ENCODE measurements at regions not wholly inside any gene's neighbourhood (a gene's known extent, or its start where the extent isn't known, plus 50 kb on each side); places are given as distances from the start of the nearest gene placed in this dataset.
"Not testable (repeated sequence)": the region's sequence is repeated elsewhere in the genome, so short reads cannot be mapped to it uniquely, and the experiment has no call there.

DNA sequence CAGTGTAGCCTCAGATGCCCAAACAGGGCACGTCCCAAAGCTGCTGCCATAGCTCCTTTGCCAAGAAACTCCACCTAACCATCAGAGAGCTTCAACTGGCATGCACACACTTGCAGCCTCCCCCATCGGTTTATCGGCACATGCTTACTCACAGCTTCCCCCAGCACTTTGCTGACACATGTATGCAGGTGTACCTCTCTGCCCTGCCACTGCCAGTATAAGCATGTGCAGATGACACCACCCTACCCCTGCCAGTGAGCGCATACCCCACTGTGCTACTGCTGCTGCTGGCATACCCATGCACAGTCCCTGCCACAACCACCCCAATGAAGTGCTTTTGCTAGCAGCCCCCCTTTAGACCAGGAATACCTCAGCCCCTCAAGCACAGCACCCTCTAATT lies 1231.0 kb downstream of the DSC3 start:
- no peak for DNase-seq

GRCh38 chr18:29780816-29781215 lies 1261.7 kb downstream of the DSC3 start:
- DNase-seq: no peak

GRCh38 chr18:29779096-29779495 lies 1263.4 kb downstream of the DSC3 start:
- no peak for DNase-seq

DNA sequence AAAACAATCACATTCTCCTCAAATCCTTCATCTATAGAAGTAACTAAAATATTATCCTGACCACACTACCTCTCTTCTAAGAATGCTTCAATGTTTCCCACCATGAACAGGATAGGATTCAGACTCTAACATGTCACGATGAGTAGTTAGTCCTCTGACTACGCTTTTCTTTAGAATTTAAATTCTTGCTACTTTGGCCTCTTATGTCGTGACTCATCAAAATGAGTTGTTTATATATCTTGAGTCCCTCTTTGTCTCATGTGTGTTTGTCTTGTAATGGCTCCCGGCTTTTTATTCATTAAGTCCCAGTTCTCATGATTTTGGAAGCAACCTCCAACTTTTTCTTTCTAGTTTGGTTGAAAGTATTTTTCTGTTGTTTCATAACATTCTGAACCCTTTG lies 1289.2 kb downstream of the DSC3 start:
- DNase-seq: no peak

DNA sequence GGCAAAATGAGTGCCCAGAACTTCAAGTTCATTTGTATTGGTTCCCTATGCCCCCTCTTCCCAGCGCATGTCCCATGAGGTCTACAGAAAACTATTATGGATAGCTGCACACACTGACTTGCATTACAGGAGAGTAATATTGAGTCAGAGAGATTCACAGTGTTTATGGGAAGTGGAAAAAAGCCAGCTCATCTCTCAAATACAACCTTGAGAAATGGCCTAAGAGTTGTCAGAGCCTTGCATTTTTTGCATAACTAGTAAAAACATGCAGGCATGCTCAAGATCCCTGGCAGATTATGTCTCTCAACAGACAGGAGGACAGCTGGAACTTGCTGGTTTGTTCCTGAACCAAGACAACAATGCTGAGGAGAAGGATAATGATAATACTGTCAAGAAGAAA lies 1292.8 kb downstream of the DSC3 start:
- no peak for DNase-seq

GRCh38 chr18:29741461-29741860 lies 1301.1 kb downstream of the DSC3 start:
- no peak for DNase-seq

DNA sequence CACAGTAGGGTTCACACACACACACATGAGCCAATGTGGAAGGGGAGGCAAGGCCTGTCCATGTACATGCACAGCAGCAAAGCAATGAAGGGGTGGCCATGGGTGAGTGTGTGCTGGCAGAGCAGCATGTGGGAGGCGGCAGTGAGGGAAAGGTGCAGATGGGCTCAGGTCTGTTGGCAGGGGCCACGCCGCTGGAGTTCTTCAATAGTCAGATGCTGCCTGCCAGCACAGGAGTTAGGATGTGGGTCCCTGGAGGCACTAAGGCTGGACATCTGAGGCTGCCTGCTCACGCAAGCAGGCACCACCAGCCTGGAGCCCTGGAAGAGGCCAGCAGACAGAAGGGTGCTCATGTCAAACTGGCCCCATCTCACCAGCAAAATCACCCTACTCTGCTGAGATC lies 1304.9 kb downstream of the DSC3 start:
- DNase-seq: no peak

- DNase-seq: no peak
These were observed 1305.4 kb downstream of the DSC3 start for GRCh38 chr18:29737190-29737589.

GRCh38 chr18:29730073-29730472 lies 1312.5 kb downstream of the DSC3 start:
- no peak for DNase-seq

DNA sequence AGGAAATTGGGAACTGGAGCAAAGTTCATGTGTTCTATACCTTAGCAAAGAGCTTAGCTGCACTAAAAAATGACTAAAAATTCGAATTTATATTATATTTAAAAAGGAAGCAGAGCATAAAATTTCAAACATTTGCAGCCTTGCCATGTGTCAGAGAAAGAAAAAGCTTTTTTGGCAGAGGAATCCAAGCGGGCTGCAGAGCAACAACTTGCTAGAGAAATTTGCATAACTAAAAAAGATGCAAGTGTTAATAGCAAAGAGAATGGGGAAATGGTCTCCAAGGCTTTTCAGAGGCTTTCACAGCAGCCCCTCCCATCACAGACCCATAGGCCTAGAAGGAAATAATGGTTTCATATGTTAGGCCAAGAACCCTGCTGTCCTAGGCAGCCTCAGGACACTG lies 1315.9 kb downstream of the DSC3 start:
- DNase-seq: no peak

DNA sequence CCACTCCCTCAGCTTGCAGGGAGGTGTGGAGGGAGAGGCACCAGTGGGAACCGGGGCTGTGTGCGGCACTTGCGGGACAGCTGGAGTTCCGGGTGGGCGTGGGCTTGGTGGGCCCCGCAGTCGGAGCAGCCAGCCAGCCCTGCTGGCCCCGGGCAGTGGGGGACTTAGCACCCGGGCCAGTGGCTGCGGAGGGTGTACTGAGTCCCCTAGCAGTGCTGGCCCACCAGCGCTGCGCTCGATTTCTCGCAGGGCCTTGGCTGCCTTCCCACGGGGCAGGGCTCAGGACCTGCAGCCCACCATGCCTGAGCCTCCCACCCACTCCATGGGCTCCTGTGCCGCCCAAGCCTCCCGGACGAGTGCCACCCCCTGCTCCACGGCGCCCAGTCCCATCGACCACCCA lies 1319.1 kb downstream of the DSC3 start:
- not testable (repeated sequence) for DNase-seq

- DNase-seq: not testable (repeated sequence)
These were observed 1326.6 kb downstream of the DSC3 start for GRCh38 chr18:29715960-29716359.

GRCh38 chr18:29712785-29713184 lies 1329.8 kb downstream of the DSC3 start:
- DNase-seq: no peak

DNA sequence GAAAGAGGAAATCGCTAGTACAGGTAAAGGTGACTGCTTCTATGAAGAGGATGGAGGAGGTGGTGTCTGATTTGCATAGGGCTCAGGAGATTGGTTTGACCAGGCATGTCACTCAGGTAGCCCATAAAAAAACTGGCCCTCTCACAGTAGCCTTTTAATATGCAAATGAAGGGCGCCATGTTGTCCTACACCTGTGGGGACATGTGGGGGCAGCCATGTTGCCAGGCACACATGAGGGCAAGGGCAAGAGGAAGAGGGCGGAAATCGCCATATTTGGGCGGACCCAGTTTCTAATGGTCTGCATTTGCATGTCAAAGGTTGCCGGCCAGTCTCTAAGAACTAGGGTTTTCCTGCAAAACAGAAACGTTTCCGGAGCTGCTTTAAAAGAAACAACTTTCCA lies 1330.6 kb downstream of the DSC3 start:
- no peak for DNase-seq

DNA sequence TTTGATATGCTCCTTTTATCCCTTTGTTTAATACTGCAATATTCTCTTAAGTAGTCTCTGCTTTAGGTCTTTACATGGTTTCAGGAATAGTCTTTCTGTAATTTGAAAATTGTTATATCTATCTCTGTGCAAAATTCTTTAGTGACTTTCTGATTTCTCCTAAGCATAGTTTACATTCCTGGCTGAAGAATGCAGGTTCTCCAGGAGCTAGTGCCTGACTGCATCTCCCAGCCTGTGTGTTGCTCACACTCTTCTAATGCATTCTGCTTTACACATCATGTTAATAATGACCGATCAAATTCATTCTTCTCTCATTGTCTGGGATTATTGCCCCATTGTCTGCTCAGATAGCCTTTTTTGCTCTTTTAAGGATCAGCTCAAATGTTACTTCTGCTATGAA lies 1349.2 kb downstream of the DSC3 start:
- no peak for DNase-seq

- no peak for DNase-seq
These were observed 1361.0 kb downstream of the DSC3 start for GRCh38 chr18:29681578-29681977.

- no peak for DNase-seq
These were observed 1378.1 kb downstream of the DSC3 start for GRCh38 chr18:29664278-29665036.

GRCh38 chr18:29661924-29662323 lies 1380.6 kb downstream of the DSC3 start:
- DNase-seq: no peak

GRCh38 chr18:29660777-29661176 lies 1381.8 kb downstream of the DSC3 start:
- no peak for DNase-seq

DNA sequence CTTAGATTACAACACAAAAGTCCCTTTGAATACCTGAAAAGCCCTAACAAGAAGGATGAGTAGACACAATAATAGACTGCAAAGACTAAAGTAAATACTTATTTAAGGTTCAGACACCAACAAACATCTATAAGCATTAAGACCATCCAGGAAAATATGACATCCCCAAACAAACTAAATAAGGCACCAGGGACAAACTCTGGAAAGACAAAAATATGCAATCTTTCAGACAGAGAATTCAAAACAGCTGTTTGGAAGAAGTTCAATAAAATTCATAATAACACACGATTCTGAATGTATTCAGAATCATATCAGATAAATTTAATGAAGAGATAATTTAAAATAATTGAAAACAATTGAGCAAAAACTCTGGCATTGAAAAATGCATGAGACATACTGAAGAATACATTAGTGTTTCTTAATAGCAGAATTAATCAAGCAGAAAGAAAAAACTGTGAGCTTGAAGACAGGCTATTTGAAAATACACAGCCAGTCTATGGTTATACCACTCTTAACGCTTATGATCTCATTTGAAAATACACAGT lies 1388.8 kb downstream of the DSC3 start:
- no peak for DNase-seq

GRCh38 chr18:29652797-29653196 lies 1389.7 kb downstream of the DSC3 start:
- DNase-seq: no peak

- no peak for DNase-seq
These were observed 1391.3 kb downstream of the DSC3 start for GRCh38 chr18:29651122-29651680.

DNA sequence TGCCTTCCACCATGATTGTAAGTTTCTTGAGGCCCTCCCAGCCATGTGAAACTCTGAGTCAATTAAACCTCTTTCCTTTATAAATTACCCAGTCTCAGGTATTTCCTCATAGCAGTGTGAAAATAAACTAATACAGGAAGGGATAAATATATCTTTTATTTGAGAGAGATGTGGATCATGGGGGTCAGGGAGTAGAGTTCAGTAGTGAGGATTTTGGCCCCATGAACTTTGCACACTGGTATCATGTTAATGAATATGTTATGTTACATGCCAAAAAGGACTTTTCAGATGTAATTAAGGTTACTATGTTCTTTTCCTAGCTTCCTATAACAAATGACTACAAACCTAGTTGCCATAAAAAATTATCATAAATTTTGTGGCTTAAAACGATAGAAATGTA lies 1393.7 kb downstream of the DSC3 start:
- DNase-seq: no peak

DNA sequence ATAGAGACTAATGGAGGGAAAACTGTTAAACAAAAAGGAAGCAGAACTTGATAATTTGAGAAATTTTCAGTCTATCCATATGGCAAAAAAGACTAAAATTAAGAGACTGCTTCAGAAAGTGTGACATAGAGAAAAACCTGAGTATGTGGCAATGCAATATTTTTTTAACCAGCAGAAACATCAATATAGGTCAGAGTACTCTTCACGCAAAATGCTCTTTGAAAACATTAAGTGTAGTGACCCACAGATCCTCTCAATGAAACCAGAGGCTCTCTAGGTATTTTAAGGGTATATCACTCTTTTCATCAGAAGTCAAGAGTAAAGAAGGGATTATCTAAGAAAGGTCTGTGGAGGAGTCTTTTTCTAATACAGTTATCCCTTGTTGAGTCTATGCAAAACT lies 1394.8 kb downstream of the DSC3 start:
- no peak for DNase-seq

DNA sequence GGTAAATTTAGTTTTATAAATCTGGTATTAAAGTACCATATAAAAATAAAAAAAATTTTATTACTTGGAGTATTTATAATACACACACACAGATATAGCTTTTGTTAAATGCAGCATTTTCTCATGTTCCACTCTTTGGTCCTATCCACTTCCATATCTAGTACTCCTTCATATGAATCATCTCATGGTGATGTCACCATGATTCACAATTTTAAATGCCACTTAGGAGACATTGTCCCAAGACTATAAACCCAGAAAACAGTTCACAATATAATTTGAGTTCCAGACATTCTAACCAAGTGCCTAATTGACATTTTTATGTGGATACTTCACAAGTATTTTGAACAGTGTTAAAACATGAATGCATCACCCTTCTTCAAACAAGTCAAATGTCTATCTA lies 1398.3 kb downstream of the DSC3 start:
- DNase-seq: no peak

All from NCI-H2227 treated with DMSO at 0.1 percent for 48 hours (cell line).